ENCODE measurements at regions not wholly inside any gene's neighbourhood (a gene's known extent, or its start where the extent isn't known, plus 50 kb on each side); places are given as distances from the start of the nearest gene placed in this dataset.

- TF ChIP-seq SRF (IDR thresholded peaks at IDR 0.05; ENCODE audit: low read depth) (no peak), TCF7L2 (IDR thresholded peaks at IDR 0.05; ENCODE audit: borderline replicate concordance, extremely low read depth, insufficient read depth, insufficient read length) (no peak), ZFX (IDR thresholded peaks at IDR 0.05) (no peak), CTCF (IDR thresholded peaks at IDR 0.05 in 2 of 3, conservative IDR thresholded peaks at IDR 0.05 in 1 of 3; ENCODE audit: borderline replicate concordance in 1 of 3, insufficient read depth in 1 of 3, low read depth in 2 of 3, low read length in 2 of 3) (no peak)
Observed at GRCh38 chr7:10282909-10283308, 690.8 kb upstream of the PHF14 start.
